HCT116 (cell line): ENCODE measurements at regions not wholly inside any gene's neighbourhood (a gene's known extent, or its start where the extent isn't known, plus 50 kb on each side); places are given as distances from the start of the nearest gene placed in this dataset.

ENCODE experiments used
- ATAC-seq: fragments of 200-7000 bp; cut with Tn5 transposase; 2 replicates; pipeline ENCODE4 v1.9.1; 2020; ENCODE audit warnings: mild to moderate bottlenecking, moderate library complexity
- BruUV-seq: library from RNA; stranded (reverse); fragments of 400-500 nt; replicated peaks from 2 replicates; lab custom pipeline; 2021; lab: Mats Ljungman, UMichigan
- CTCF ChIA-PET: fragments of 300-600 bp; sonication (Branson Sonifier 250); formaldehyde crosslinking; loops from one replicate; lab custom pipeline; 2021; ENCODE audit warnings: antibody characterized with exemption; lab: Charles Lee
- POLR2A ChIA-PET: fragments of 300-600, 350-600 bp; sonication (Branson Sonifier 250); formaldehyde crosslinking; loops from one replicate; lab custom pipeline; 2021; ENCODE audit warnings: antibody characterized with exemption; lab: Charles Lee
- RAD21 ChIA-PET, 2 experiments: fragments of 300-600 bp; sonication (Branson Sonifier 250); formaldehyde crosslinking; loops; one replicate each; lab custom pipeline; 2023; ENCODE audit warnings: low total read pairs in 2 of 2; ENCODE audit not compliant: uncharacterized antibody in 2 of 2, unreplicated experiment in 2 of 2, low non-redundant PET in 1 of 2; lab: Charles Lee
- DNase-seq: peaks from one replicate; pipeline ENCODE4 v3.0.0-alpha.2; 2010; ENCODE audit warnings: low read depth, low spot score
- H2AFZ ChIP-seq: fragments of 200-600 bp; shearing (Covaris generic), sonication (generic); 2 replicates; pipeline ENCODE4 v1.6.1; 2017; ENCODE audit warnings: low read depth, mixed run types, mixed read lengths, antibody characterized with exemption, low read length; ENCODE audit not compliant: poor library complexity, severe bottlenecking
- H3K27ac ChIP-seq: 2 replicates; pipeline ENCODE4 v1.5.1; 2012; ENCODE audit warnings: low read depth, low read length
- H3K27me3 ChIP-seq: fragments of 200-600 bp; sonication (generic); 2 replicates; pipeline ENCODE4 v1.6.1; 2016; ENCODE audit warnings: mixed run types, low read length, mixed read lengths; ENCODE audit not compliant: insufficient read depth
- H3K36me3 ChIP-seq, 2 experiments: fragments of 200-500 bp in 1 of 2; fragments of 200-600 bp in 1 of 2; sonication (Bioruptor generic) in 1 of 2; sonication (generic) in 1 of 2; 2 replicates each; pipeline versions ENCODE4 v1.5.1 to v1.6.1; 2014 to 2016; ENCODE audit warnings: low read length in 2 of 2, inconsistent platforms in 1 of 2, mixed read lengths in 1 of 2, mixed run types in 1 of 2; ENCODE audit not compliant: insufficient read depth in 2 of 2, control insufficient read depth in 1 of 2
- H3K4me1 ChIP-seq, 2 experiments: fragments of 200-600 bp in 1 of 2; sonication (generic) in 1 of 2; 2 replicates each; pipeline versions ENCODE4 v1.5.1 to v1.6.1; 2012 to 2017; ENCODE audit warnings: low read length in 2 of 2, inconsistent platforms in 1 of 2, mild to moderate bottlenecking in 1 of 2, mixed read lengths in 1 of 2, mixed run types in 1 of 2, moderate library complexity in 1 of 2; ENCODE audit not compliant: insufficient read depth in 2 of 2, control insufficient read depth in 1 of 2
- H3K4me2 ChIP-seq: fragments of 200-600 bp; sonication (generic); 2 replicates; pipeline ENCODE4 v1.6.1; 2017; ENCODE audit warnings: mixed run types, low read length, mixed read lengths
- H3K4me3 ChIP-seq, 2 experiments: fragments of 200-600 bp in 1 of 2; sonication (generic) in 1 of 2; replicated peaks in 1 of 2; 2 replicates each; pipeline ENCODE4 v1.5.1; 2011 to 2016; ENCODE audit warnings: low read length in 2 of 2, control low read depth in 1 of 2, low read depth in 1 of 2, mild to moderate bottlenecking in 1 of 2, mixed read lengths in 1 of 2, mixed run types in 1 of 2
- H3K79me2 ChIP-seq: fragments of 200-600 bp; sonication (generic); 2 replicates; pipeline ENCODE4 v1.6.1; 2017; ENCODE audit warnings: mild to moderate bottlenecking, mixed run types, low read length, moderate library complexity, mixed read lengths; ENCODE audit not compliant: insufficient read depth
- H3K9ac ChIP-seq: fragments of 200-600 bp; sonication (generic); 2 replicates; pipeline ENCODE4 v1.6.1; 2016; ENCODE audit warnings: low read length, mixed read lengths
- H3K9me2 ChIP-seq: fragments of 200-600 bp; sonication (generic), shearing (Covaris generic); 2 replicates; pipeline ENCODE4 v1.6.1; 2017; ENCODE audit warnings: mixed run types, mild to moderate bottlenecking, moderate library complexity; ENCODE audit not compliant: insufficient read depth
- H3K9me3 ChIP-seq, 2 experiments: fragments of 200-500 bp in 1 of 2; fragments of 200-600 bp in 1 of 2; sonication (Bioruptor generic) in 1 of 2; sonication (generic) in 1 of 2; 2 replicates each; pipeline ENCODE4 v1.6.1; 2014 to 2017; ENCODE audit warnings: low read length in 2 of 2, mixed read lengths in 2 of 2, inconsistent platforms in 1 of 2, low read depth in 1 of 2, mild to moderate bottlenecking in 1 of 2, mixed run types in 1 of 2, moderate library complexity in 1 of 2; ENCODE audit not compliant: control insufficient read depth in 1 of 2, insufficient read depth in 1 of 2
- H4K20me1 ChIP-seq: fragments of 200-600 bp; sonication (generic), shearing (Covaris generic); 2 replicates; pipeline ENCODE4 v1.6.1; 2017; ENCODE audit warnings: mixed run types, mild to moderate bottlenecking, moderate library complexity; ENCODE audit not compliant: insufficient read depth
- CBX3 ChIP-seq: IDR thresholded peaks from 2 replicates; pipeline ENCODE4 v1.6.1; 2012; ENCODE audit warnings: low read depth
- EGR1 ChIP-seq: IDR thresholded peaks from 2 replicates; pipeline ENCODE4 v1.6.1; 2012; ENCODE audit warnings: low read depth
- EZH2 ChIP-seq: fragments of 200-600 bp; sonication (generic); IDR thresholded peaks from 2 replicates; pipeline ENCODE4 v1.6.1; 2017; ENCODE audit warnings: antibody characterized with exemption, mixed run types
- JUND ChIP-seq: IDR thresholded peaks from 2 replicates; pipeline ENCODE4 v1.6.1; 2012
- MAX ChIP-seq: IDR thresholded peaks from 2 replicates; pipeline ENCODE4 v1.6.1; 2012
- POLR2AphosphoS5 ChIP-seq: IDR thresholded peaks from 2 replicates; pipeline ENCODE4 v1.6.1; 2011; ENCODE audit warnings: mild to moderate bottlenecking, low read depth, low read length, moderate library complexity
- SIN3A ChIP-seq: IDR thresholded peaks from 2 replicates; pipeline ENCODE4 v1.6.1; 2012; ENCODE audit warnings: low read depth
- SP1 ChIP-seq: IDR thresholded peaks from 2 replicates; pipeline ENCODE4 v1.6.1; 2012; ENCODE audit warnings: low read depth
- ZBTB33 ChIP-seq: IDR thresholded peaks from 2 replicates; pipeline ENCODE4 v1.6.1; 2011; ENCODE audit warnings: mild to moderate bottlenecking, low read length, moderate library complexity; ENCODE audit not compliant: insufficient replicate concordance; ENCODE audit errors: extremely low read depth
- ZFX ChIP-seq: fragments of 450-650 bp; IDR thresholded peaks from 2 replicates; pipeline ENCODE4 v1.6.1; 2017
- ZNF274 ChIP-seq: fragments of 200-500 bp; sonication (Bioruptor generic); IDR thresholded peaks from 2 replicates; pipeline ENCODE4 v1.6.1; 2014; ENCODE audit warnings: mild to moderate bottlenecking, low read depth, low read length, inconsistent platforms
- intact Hi-C: fragments of 100-400 bp; cut with micrococcal nuclease; formaldehyde crosslinking; loops from 2 replicates; pipeline ENCODE4 v1.10.0; 2022
- TF ChIP-seq, protein P1 (sequence below), 3 experiments: fragments of 200-600 bp in 1 of 3; sonication (generic) in 1 of 3; IDR thresholded peaks in 2 of 3; conservative IDR thresholded peaks in 1 of 3; 2 replicates each; pipeline ENCODE4 v1.5.1; 2012 to 2017; ENCODE audit warnings: low read depth in 2 of 3, low read length in 2 of 3, antibody characterized with exemption in 1 of 3, borderline replicate concordance in 1 of 3, control low read depth in 1 of 3, mild to moderate bottlenecking in 1 of 3, mixed read lengths in 1 of 3, mixed run types in 1 of 3, moderate library complexity in 1 of 3; ENCODE audit not compliant: insufficient read depth in 1 of 3

- BruUV-seq, result no TSS peak
- ChIA-PET RAD21 (no interaction called here), CTCF (no interaction called here), POLR2A (no interaction called here)
- DNase-seq, result no peak
- Histone ChIP-seq H3K79me2 (no peaks in the 10 kb centered on the region), H3K9me2 (no peaks in the 10 kb centered on the region), H3K36me3 (no peaks in the 10 kb centered on the region), H3K4me3 (no peak overlapping the region), H3K27me3 (no peaks in the 10 kb centered on the region), H3K4me1 (no peaks in the 10 kb centered on the region), H3K4me2 (no peak overlapping the region), H3K9ac (no peak overlapping the region), H3K9me3 (no peaks in the 10 kb centered on the region; a peak in 2 of 4 replicates), H2AFZ (no peak overlapping the region), H4K20me1 (no peaks in the 10 kb centered on the region), H3K27ac (no peak overlapping the region)
- TF ChIP-seq ZFX (no peak), SP1 (no peak), JUND (no peak), ZBTB33 (no peak), CBX3 (no peak), MAX (no peak), EZH2 (no peak), SIN3A (no peak), EGR1 (no peak), ZNF274 (no peak)
- intact Hi-C loops, result no loop called here
- no peak for ATAC-seq
These were observed 197.3 kb downstream of the ANKRD30B start for GRCh38 chr18:14945286-14945685.

GRCh38 chr18:14945984-14946383 lies 198.0 kb downstream of the ANKRD30B start:
- Histone ChIP-seq H3K4me1 (no peaks in the 10 kb centered on the region), H3K9me3 (no peaks in the 10 kb centered on the region; a peak in 2 of 4 replicates), H3K79me2 (no peaks in the 10 kb centered on the region), H3K36me3 (no peaks in the 10 kb centered on the region), H2AFZ (no peak overlapping the region), H4K20me1 (no peaks in the 10 kb centered on the region)
- POLR2A ChIA-PET, result no interaction called here
- DNase-seq, result no peak
- RAD21 ChIA-PET, result no interaction called here
- TF ChIP-seq ZFX, result no peak
- TF ChIP-seq JUND, result no peak
- no peak for TF ChIP-seq POLR2AphosphoS5
- TF ChIP-seq SIN3A, result no peak
- TF ChIP-seq, protein P1, sequence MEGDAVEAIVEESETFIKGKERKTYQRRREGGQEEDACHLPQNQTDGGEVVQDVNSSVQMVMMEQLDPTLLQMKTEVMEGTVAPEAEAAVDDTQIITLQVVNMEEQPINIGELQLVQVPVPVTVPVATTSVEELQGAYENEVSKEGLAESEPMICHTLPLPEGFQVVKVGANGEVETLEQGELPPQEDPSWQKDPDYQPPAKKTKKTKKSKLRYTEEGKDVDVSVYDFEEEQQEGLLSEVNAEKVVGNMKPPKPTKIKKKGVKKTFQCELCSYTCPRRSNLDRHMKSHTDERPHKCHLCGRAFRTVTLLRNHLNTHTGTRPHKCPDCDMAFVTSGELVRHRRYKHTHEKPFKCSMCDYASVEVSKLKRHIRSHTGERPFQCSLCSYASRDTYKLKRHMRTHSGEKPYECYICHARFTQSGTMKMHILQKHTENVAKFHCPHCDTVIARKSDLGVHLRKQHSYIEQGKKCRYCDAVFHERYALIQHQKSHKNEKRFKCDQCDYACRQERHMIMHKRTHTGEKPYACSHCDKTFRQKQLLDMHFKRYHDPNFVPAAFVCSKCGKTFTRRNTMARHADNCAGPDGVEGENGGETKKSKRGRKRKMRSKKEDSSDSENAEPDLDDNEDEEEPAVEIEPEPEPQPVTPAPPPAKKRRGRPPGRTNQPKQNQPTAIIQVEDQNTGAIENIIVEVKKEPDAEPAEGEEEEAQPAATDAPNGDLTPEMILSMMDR (IDR thresholded peaks at IDR 0.05 in 2 of 3, conservative IDR thresholded peaks at IDR 0.05 in 1 of 3; ENCODE audit: borderline replicate concordance in 1 of 3, insufficient read depth in 1 of 3, low read depth in 2 of 3, low read length in 2 of 3), result no peak
- no peak for TF ChIP-seq ZNF274
- TF ChIP-seq, all 23 proteins: peak for 0
- H3K4me2 ChIP-seq, result no peak overlapping the region
- BruUV-seq, result no TSS peak
- H3K27ac ChIP-seq, result no peak overlapping the region
- CTCF ChIA-PET, result no interaction called here
- no peaks in the 10 kb centered on the region for H3K9me2 ChIP-seq
- no peaks in the 10 kb centered on the region for H3K27me3 ChIP-seq
- intact Hi-C loops, result no loop called here
- no peak overlapping the region for H3K4me3 ChIP-seq
- no peak for ATAC-seq
- H3K9ac ChIP-seq, result no peak overlapping the region
